Right cardiac atrium (tissue), 5 donors: ENCODE measurements at regions not wholly inside any gene's neighbourhood (a gene's known extent, or its start where the extent isn't known, plus 50 kb on each side); places are given as distances from the start of the nearest gene placed in this dataset.
"Not testable (repeated sequence)": the region's sequence is repeated elsewhere in the genome, so short reads cannot be mapped to it uniquely, and the experiment has no call there.

ENCODE experiments used
- ATAC-seq, 2 donors: fragments of 200-7000 bp; cut with Tn5 transposase; one replicate each; pipeline versions ENCODE4 v1.8.0 to v1.9.1; 2020; ENCODE audit warnings: moderate library complexity in 2 of 2, mild to moderate bottlenecking in 1 of 2
- DNase-seq, 3 donors: peaks; one replicate each; pipeline ENCODE4 v3.0.0-alpha.2; 2020
- H3K27ac ChIP-seq: one replicate; pipeline ENCODE4 v1.5.1; 2013; ENCODE audit warnings: mild to moderate bottlenecking, low read length, control low read depth, moderate library complexity
- H3K27me3 ChIP-seq: one replicate; pipeline ENCODE4 v1.6.1; 2013; ENCODE audit not compliant: control insufficient read depth, insufficient read depth
- H3K4me1 ChIP-seq: one replicate; pipeline ENCODE4 v1.6.1; 2013; ENCODE audit warnings: low read length; ENCODE audit not compliant: control insufficient read depth, insufficient read depth
- H3K4me3 ChIP-seq: one replicate; pipeline ENCODE4 v1.5.1; 2013; ENCODE audit warnings: low read length, control low read depth
- H3K9me3 ChIP-seq: one replicate; pipeline ENCODE4 v1.6.1; 2013; ENCODE audit warnings: low read length; ENCODE audit not compliant: control insufficient read depth
- WGBS: extraction: QIAGEN DNeasy Blood & Tissue Kit; methylation state at CpG from one replicate; pipeline ENCODE4 v1.1.7; 2013; 5-methylcytosine and 5-hydroxymethylcytosine counted together
- intact Hi-C, 4 donors: fragments of 100-400 bp; cut with DNase I; formaldehyde crosslinking; loops; one replicate each; pipeline versions ENCODE4 v1.11.0 to v1.14.0; 2022 to 2023
- donor health status: healthy with polysubstance abuse.
- donor health status: DM: no; HTN: yes; CAD: no.
- donor health status: DM: no; HTN: no; CAD: no.
- donor health status: DM: no; HTN: yes; CAD: no; lungs with severe emphysema.
- donor health status: DM: yes; HTN: yes; CAD: no.

DNA sequence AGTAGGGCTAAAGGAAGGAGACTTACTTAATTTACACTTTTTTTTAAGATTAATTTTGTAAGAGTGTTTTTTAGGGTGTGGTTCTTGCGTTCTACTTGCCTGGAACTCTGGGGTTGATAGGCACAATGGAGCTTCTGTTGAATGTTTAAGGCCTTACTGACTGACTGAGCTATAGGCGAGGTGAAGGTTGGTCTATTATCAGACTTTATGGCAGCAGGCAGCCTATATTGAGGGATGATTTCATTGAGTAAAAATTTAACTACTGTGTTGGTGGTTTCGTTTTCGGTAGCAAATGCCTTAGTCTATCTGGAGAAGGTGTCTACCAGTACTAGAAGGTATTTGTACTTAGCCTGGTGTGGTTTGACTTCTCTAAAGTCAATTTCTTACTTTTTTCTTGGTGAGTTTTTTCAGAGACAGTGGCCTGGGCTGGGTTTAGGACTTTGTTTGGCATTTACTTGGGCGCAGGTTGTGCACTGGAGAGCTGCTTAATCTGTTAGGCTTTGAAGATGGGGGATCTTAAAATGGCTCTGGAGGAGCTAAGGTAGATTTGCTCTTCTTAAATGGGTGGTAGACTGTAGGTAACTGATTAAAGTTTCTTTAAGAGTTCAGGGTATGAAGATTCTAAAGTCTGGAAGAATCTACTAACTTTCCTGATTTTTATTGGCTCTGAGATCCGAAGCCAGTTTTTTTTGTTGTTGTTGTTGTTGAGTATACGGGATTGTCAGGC lies 164.5 kb upstream of the CCZ1B start:
- H3K4me3 ChIP-seq, H3K4me1 ChIP-seq, intact Hi-C loops, ATAC-seq, DNase-seq, H3K27me3 ChIP-seq, H3K9me3 ChIP-seq, H3K27ac ChIP-seq: not testable (repeated sequence)
- WGBS, result 61% methylated on average over 7 of the region's 7 CpGs

DNA sequence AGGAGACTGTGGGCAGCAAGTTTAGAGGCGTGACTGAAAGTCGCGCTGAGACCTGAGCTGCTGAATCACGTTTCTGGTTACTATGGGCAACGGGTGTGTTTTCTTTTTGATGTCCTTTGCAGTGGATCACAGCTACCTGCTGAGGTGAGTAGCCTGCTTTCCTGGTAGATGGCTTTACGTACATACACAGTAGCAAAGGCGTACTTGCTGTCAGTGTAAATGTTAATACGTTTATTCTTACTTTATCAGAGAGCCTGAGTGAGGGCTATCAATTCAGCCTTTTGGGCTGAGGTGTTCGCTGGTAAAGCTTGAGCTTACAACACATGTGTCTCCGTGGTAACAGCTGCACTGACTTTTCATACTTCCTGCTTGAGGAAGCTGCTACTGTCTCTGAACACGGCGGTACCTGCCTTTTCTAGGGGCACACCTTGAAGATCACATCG lies 165.1 kb upstream of the CCZ1B start:
- DNase-seq, H3K9me3 ChIP-seq, H3K27ac ChIP-seq, ATAC-seq, H3K4me1 ChIP-seq, intact Hi-C loops, H3K27me3 ChIP-seq, H3K4me3 ChIP-seq: not testable (repeated sequence)
- WGBS, result 34% methylated on average over 13 of the region's 13 CpGs

DNA sequence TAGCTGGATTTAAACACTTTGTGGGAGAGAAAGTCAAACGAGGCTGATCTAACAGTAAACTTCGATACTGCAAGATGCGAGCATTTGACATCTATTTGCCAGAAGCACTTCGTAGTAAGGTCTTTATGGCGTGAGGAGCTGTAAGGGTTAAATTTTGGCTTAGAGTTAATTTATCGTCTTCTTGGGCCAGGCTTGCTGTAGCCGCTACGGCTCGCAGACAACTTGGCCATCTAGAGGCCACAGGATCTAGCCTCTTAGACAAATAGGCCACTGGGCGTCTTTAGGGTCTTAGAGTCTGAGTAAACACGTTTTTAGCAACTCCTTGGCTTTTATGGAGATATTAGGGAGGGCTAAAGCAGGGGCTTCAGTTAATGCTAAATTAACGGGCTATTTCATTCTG lies 165.6 kb upstream of the CCZ1B start:
- H3K4me1 ChIP-seq, H3K9me3 ChIP-seq, H3K27ac ChIP-seq, H3K27me3 ChIP-seq, intact Hi-C loops, DNase-seq, H3K4me3 ChIP-seq, ATAC-seq: not testable (repeated sequence)
- WGBS, result 29% methylated on average over 12 of the region's 12 CpGs

DNA sequence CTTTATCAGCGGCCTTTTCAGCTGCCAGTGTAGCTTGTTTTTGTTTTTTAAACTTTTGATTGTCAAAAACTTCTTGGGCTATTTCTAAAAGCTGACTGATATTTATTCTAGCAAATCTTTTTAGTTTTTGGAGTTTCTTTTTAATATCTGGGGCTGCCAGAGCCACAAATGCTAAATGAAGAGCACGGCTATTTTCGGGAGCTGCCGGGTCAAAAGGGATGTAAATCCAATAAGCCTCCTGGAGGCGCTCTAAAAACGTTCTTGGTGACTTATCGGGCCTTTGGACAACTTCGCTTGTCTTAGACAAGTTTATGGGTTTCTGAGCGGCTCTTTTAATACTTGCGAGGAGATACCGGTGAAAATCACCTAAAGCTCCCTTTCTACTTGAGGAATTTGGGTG lies 166.1 kb upstream of the CCZ1B start:
- H3K4me3 ChIP-seq, H3K27me3 ChIP-seq, ATAC-seq, H3K27ac ChIP-seq, H3K4me1 ChIP-seq, DNase-seq, H3K9me3 ChIP-seq, intact Hi-C loops: not testable (repeated sequence)
- WGBS, result 62% methylated on average over 11 of the region's 11 CpGs

DNA sequence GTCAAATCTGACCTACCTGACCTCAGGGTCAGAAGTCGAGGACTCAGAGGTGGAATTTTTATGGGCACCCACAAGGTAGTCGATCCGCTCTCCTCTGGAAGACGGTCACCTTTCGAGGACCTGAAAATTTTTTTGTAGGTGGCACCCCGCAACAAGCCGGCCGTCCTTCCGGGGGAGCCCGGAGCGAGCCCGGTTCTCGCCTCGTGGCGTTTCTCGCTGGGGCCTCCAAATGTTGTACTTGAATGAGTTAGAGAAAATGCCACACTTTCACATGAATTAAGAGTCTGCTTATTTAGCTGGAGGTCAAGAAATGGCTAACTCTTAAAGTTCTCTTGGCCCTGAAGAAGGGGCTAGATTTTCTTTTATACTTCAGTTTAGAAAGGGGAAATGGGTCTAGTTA lies 169.0 kb upstream of the CCZ1B start:
- ATAC-seq, H3K4me1 ChIP-seq, H3K4me3 ChIP-seq, DNase-seq, H3K27ac ChIP-seq, intact Hi-C loops, H3K27me3 ChIP-seq, H3K9me3 ChIP-seq: not testable (repeated sequence)
- WGBS, result 85% methylated on average over 16 of the region's 16 CpGs

DNA sequence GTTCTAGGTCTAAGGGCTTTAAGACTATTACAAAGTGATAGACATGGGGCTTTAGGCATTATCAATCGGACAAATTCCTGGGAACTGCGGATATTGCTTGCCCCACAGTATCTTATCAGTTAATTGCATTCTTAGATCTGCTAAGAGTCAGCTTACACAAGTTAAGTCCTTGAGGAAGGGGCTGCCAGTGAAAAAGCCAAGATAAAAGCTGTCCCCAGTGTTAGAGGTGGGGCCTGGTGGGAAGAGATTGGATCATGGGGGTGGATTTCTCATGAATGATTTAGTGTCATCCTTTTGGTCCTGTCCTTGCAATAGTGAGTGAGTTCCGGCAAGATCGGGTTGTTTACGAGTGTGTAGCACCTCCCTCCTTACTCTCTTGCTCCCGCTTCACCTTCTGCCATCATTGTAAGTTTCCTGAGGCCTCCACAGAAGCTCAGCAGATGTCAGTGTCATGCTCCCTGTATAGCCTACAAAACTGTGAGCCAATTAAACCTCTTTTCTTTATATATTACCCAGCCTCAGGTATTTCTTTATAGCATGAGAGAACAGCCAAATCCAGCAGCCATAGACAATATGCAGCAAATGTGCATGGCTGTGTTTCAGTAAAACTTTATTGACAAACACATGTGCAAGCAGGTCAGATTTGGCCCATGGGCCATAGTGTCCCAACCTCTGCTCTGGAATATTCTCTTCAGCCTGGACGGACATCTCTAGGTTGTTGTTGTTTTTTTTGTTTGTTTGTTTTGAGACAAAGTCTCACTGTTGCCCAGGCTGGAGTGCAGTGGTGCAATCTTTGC lies 169.6 kb upstream of the CCZ1B start:
- H3K27me3 ChIP-seq, intact Hi-C loops, H3K4me3 ChIP-seq, DNase-seq, H3K9me3 ChIP-seq, H3K4me1 ChIP-seq, H3K27ac ChIP-seq, ATAC-seq: not testable (repeated sequence)
- 60% methylated on average over 7 of the region's 7 CpGs for WGBS

DNA sequence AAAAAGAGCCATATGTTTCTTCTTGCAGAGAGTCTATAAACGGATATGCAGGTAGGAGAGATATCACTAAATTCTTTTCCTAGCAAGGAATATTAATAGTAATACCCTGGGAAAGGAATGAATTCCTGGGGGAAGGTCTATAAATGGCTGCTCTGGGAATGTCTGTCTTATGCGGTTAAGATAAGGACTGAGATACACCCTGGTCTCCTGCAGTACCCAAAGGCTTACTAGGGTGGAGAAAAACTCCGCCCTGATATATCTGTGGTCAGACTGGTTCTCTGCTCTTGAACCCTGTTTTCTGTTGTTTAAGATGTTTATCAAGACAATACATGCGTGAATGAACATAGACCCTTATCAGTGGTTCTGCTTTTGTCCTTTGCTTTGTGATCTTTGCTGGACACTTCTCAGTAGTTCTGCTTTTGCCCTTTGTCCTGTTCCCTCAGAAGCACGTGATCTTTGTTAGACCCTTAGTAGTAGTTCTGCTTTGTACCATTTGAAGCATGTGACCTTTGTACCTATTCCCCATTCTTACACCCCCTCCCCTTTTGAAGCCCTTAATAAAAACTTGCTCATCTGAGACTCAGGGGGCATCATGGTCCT lies 173.1 kb upstream of the CCZ1B start:
- H3K4me1 ChIP-seq, H3K27ac ChIP-seq, intact Hi-C loops, H3K27me3 ChIP-seq, H3K9me3 ChIP-seq, DNase-seq, ATAC-seq, H3K4me3 ChIP-seq: not testable (repeated sequence)
- WGBS, result 72% methylated on average over 5 of the region's 5 CpGs

DNA sequence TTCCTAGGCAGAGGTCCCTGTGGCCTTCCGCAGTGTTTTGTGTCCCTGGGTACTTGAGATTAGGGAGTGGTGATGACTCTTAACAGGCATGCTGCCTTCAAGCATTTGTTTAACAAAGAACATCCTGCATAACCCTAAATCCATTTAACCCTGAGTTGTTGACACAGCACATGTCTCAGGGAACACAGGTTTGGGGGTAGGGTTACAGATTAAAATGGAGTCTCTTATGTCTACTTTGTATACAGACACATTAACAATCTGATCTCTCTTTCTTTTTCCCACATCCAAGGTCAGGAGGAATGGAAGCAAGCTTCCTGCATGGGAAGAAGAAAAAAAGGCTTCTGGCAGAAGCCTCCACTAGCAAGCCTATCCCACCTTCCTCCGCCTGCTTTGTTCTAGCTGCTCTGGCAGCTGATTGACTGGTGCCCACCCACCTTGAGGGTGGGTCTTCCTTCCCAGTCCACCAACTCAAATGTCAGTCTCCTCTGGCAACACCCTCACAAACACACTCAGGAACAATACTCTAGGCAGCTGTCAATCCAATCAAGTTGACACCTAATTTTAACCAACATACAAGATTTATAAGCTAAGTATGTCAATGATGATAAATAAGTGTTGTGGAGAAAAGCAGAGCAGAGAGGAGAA lies 176.5 kb upstream of the CCZ1B start:
- no peaks in the 10 kb centered on the region for H3K27me3 ChIP-seq
- H3K9me3 ChIP-seq, result no peaks in the 10 kb centered on the region
- no peak overlapping the region for H3K4me3 ChIP-seq
- 76% methylated on average over 2 of the region's 2 CpGs for WGBS
- no peak for ATAC-seq
- no peak overlapping the region for H3K27ac ChIP-seq
- no peak for DNase-seq
- no peaks in the 10 kb centered on the region for H3K4me1 ChIP-seq
- intact Hi-C loops, result no loop called here

DNA sequence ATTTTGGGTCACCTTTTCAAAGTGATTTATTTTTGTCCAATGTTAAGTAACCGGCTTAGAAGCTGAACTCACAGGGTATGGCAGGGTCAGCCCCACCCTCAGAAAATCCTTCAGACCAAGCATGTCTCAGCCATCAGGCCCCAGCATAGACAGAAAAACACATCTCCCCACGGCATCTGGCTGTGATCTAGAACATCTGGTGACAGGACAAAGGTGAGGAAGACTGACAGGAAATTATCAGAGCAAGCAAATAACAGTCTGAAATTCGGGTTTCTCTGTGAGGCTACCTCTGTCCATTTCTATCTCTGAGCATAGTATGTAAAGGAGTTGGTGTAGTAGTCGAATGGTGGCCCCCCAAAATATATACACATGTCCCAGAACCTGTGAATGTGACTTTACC lies 177.0 kb upstream of the C1GALT1 start:
- Histone ChIP-seq H3K4me1 (no peaks in the 10 kb centered on the region), H3K27ac (no peak overlapping the region), H3K4me3 (no peak overlapping the region), H3K27me3 (no peaks in the 10 kb centered on the region), H3K9me3 (no peaks in the 10 kb centered on the region)
- no peak for ATAC-seq
- DNase-seq, result no peak
- intact Hi-C loops, result no loop called here
- WGBS, result 59% methylated on average over 4 of the region's 4 CpGs

DNA sequence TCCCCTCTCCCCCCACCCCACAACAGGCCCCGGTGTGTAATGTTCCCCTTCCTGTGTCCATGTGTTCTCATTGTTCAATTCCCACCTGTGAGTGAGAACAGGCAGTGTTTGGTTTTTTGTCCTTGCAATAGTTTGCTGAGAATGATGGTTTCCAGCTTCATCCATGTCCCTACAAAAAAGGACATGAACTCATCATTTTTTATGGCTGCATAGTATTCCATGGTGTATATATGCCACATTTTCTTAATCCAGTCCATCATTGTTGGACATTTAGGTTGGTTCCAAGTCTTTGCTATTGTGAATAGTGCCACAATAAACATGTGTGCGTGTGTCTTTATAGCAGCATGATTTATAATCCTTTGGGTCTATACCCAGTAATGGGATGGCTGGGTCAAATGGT lies 176.4 kb upstream of the C1GALT1 start:
- H3K27me3 ChIP-seq, H3K4me1 ChIP-seq, H3K4me3 ChIP-seq, intact Hi-C loops, H3K27ac ChIP-seq, DNase-seq, ATAC-seq, H3K9me3 ChIP-seq: not testable (repeated sequence)
- 99% methylated on average over 2 of the region's 2 CpGs for WGBS

DNA sequence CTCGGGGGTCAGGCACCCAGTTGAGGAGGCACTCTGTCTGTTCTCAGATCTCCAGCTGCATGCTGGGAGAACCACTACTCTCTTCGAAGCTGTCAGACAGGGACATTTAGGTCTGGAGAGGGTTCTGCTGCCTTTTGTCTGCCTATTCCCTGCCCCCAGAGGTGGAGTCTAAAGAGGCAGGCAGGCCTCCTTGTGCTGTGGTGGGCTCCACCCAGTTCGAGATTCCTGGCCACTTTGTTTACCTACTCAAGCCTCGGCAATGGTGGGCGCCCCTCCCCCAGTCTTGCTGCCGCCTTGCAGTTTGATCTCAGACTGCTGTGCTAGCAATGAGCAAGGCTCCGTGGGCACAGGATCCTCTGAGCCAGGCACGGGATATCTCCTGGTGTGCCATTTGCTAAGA lies 171.1 kb upstream of the C1GALT1 start:
- intact Hi-C loops, DNase-seq: not testable (repeated sequence)
- 82% methylated on average over 8 of the region's 8 CpGs for WGBS

More for the DNA sequence above, 171.1 kb upstream of the C1GALT1 start:
- H3K4me3 ChIP-seq, H3K9me3 ChIP-seq, ATAC-seq, H3K27ac ChIP-seq, H3K27me3 ChIP-seq, H3K4me1 ChIP-seq: not testable (repeated sequence)
